IMR-90 (cell line): ENCODE measurements at regions not wholly inside any gene's neighbourhood (a gene's known extent, or its start where the extent isn't known, plus 50 kb on each side); places are given as distances from the start of the nearest gene placed in this dataset.

ENCODE experiments used
- ATAC-seq: fragments of 200-7000 bp; cut with Tn5 transposase; 2 replicates; pipeline ENCODE4 v1.9.1; 2020; ENCODE audit warnings: low read depth, mild to moderate bottlenecking, moderate library complexity
- BruUV-seq: library from RNA; stranded (reverse); fragments of 400-500 nt; replicated peaks from 2 replicates; lab custom pipeline; 2021; lab: Mats Ljungman, UMichigan
- CTCF ChIA-PET: fragments of 300-600 bp; formaldehyde crosslinking; extraction: SDS; loops from one replicate; lab custom pipeline; 2021; ENCODE audit warnings: antibody characterized with exemption; lab: Yijun Ruan, JAX
- POLR2A ChIA-PET: fragments of 300-600 bp; sonication (Branson Sonifier 250); formaldehyde crosslinking; loops from one replicate; lab custom pipeline; 2022; ENCODE audit warnings: antibody characterized with exemption; ENCODE audit not compliant: unreplicated experiment; lab: Charles Lee
- DNase-seq: peaks from one replicate; pipeline ENCODE4 v3.0.0; 2013
- H2AFZ ChIP-seq: replicated peaks from 2 replicates; pipeline ENCODE3; 2013; ENCODE audit warnings: low read length, mild to moderate bottlenecking; ENCODE audit not compliant: poor library complexity
- H2AK5ac ChIP-seq: 2 replicates; pipeline ENCODE4 v1.6.1; 2013; ENCODE audit warnings: low read depth, low read length, inconsistent platforms
- H2AK9ac ChIP-seq: replicated peaks from 2 replicates; pipeline ENCODE3; 2013; ENCODE audit warnings: mild to moderate bottlenecking, low read depth, low read length, moderate library complexity; ENCODE audit not compliant: poor library complexity
- H2BK120ac ChIP-seq: 2 replicates; pipeline ENCODE4 v1.6.1; 2013; ENCODE audit warnings: low read depth, low read length, inconsistent platforms
- H2BK15ac ChIP-seq: 3 replicates; pipeline ENCODE4 v1.6.1; 2013; ENCODE audit warnings: low read depth, low read length, inconsistent platforms
- H2BK20ac ChIP-seq: 2 replicates; pipeline ENCODE4 v1.6.1; 2013; ENCODE audit warnings: low read depth, mild to moderate bottlenecking, inconsistent platforms, low read length, moderate library complexity
- H2BK5ac ChIP-seq: 2 replicates; pipeline ENCODE4 v1.6.1; 2013; ENCODE audit warnings: mild to moderate bottlenecking, low read depth, low read length, inconsistent platforms; ENCODE audit not compliant: poor library complexity, severe bottlenecking
- H3K14ac ChIP-seq: replicated peaks from 2 replicates; pipeline ENCODE4 v1.6.1; 2013; ENCODE audit warnings: low read depth, low read length, inconsistent platforms
- H3K18ac ChIP-seq: 2 replicates; pipeline ENCODE4 v1.6.1; 2013; ENCODE audit warnings: low read depth, low read length, control low read depth
- H3K23ac ChIP-seq: 2 replicates; pipeline ENCODE4 v1.6.1; 2013; ENCODE audit warnings: low read depth, low read length, inconsistent platforms
- H3K27ac ChIP-seq: 2 replicates; pipeline ENCODE4 v1.5.1; 2013; ENCODE audit warnings: mild to moderate bottlenecking, control low read depth, low read length; ENCODE audit not compliant: insufficient read depth
- H3K27me3 ChIP-seq: 2 replicates; pipeline ENCODE4 v1.6.1; 2013; ENCODE audit warnings: low read length; ENCODE audit not compliant: control insufficient read depth, insufficient read depth
- H3K36me3 ChIP-seq: 2 replicates; pipeline ENCODE4 v1.6.1; 2013; ENCODE audit warnings: low read length, mixed read lengths; ENCODE audit not compliant: control insufficient read depth, insufficient read depth
- H3K4ac ChIP-seq: 2 replicates; pipeline ENCODE4 v1.6.1; 2013; ENCODE audit warnings: low read depth, low read length, inconsistent platforms
- H3K4me1 ChIP-seq: 2 replicates; pipeline ENCODE4 v1.6.1; 2013; ENCODE audit warnings: low read length, mixed read lengths; ENCODE audit not compliant: control insufficient read depth, insufficient read depth
- H3K4me2 ChIP-seq: 2 replicates; pipeline ENCODE4 v1.6.1; 2013; ENCODE audit warnings: low read depth, mild to moderate bottlenecking, control low read depth, low read length, moderate library complexity
- H3K4me3 ChIP-seq: 2 replicates; pipeline ENCODE4 v1.5.1; 2013; ENCODE audit warnings: low read depth, mild to moderate bottlenecking, control low read depth, low read length, moderate library complexity; ENCODE audit not compliant: insufficient read depth
- H3K56ac ChIP-seq: 2 replicates; pipeline ENCODE4 v1.6.1; 2013; ENCODE audit warnings: low read length, inconsistent platforms; ENCODE audit not compliant: insufficient read depth; ENCODE audit errors: extremely low read depth
- H3K79me1 ChIP-seq, 2 experiments: 2 replicates each; pipeline ENCODE4 v1.6.1; 2013; ENCODE audit warnings: low read length in 2 of 2, inconsistent platforms in 1 of 2, low read depth in 1 of 2
- H3K9ac ChIP-seq: 2 replicates; pipeline ENCODE4 v1.6.1; 2013; ENCODE audit warnings: low read depth, low read length, control low read depth
- H3K9me1 ChIP-seq: 2 replicates; pipeline ENCODE4 v1.6.1; 2013; ENCODE audit warnings: low read length, inconsistent platforms; ENCODE audit not compliant: insufficient read depth
- H3K9me3 ChIP-seq: 2 replicates; pipeline ENCODE4 v1.6.1; 2013; ENCODE audit warnings: low read length; ENCODE audit not compliant: control insufficient read depth, insufficient read depth
- H4K20me1 ChIP-seq: 2 replicates; pipeline ENCODE4 v1.6.1; 2013; ENCODE audit warnings: low read length, inconsistent platforms; ENCODE audit not compliant: insufficient read depth
- H4K5ac ChIP-seq: 2 replicates; pipeline ENCODE4 v1.6.1; 2013; ENCODE audit warnings: mild to moderate bottlenecking, low read depth, low read length, control low read depth
- H4K8ac ChIP-seq, 2 experiments: 2 replicates each; pipeline ENCODE4 v1.6.1; 2013; ENCODE audit warnings: low read depth in 2 of 2, low read length in 2 of 2, control low read depth in 1 of 2, inconsistent platforms in 1 of 2
- H4K91ac ChIP-seq: 2 replicates; pipeline ENCODE4 v1.6.1; 2013; ENCODE audit warnings: low read depth, low read length, inconsistent platforms; ENCODE audit not compliant: insufficient read depth
- BHLHE40 ChIP-seq: fragments of 150-350 bp; IDR thresholded peaks from 2 replicates; pipeline ENCODE4 v1.6.1; 2016; ENCODE audit warnings: mild to moderate bottlenecking, low read depth, low read length
- CEBPB ChIP-seq: IDR thresholded peaks from 2 replicates; pipeline ENCODE4 v1.6.1; 2012; ENCODE audit warnings: low read depth, low read length, improper control_type of control experiment
- CHD1 ChIP-seq: IDR thresholded peaks from 2 replicates; pipeline ENCODE4 v1.6.1; 2012; ENCODE audit warnings: low read depth, low read length, improper control_type of control experiment
- CTCF ChIP-seq: conservative IDR thresholded peaks from 2 replicates; pipeline ENCODE4 v1.5.1; 2012; ENCODE audit warnings: mild to moderate bottlenecking, low read depth, low read length, improper control_type of control experiment
- ELK1 ChIP-seq: fragments of 150-350 bp; IDR thresholded peaks from 2 replicates; pipeline ENCODE4 v1.6.1; 2016; ENCODE audit warnings: low read depth, mild to moderate bottlenecking, low read length, moderate library complexity, borderline replicate concordance
- FOS ChIP-seq: fragments of 150-350 bp; IDR thresholded peaks from 2 replicates; pipeline ENCODE4 v1.6.1; 2016; ENCODE audit warnings: low read depth, low read length
- MAFK ChIP-seq: IDR thresholded peaks from 2 replicates; pipeline ENCODE4 v1.6.1; 2012; ENCODE audit warnings: low read depth, low read length, improper control_type of control experiment
- MAZ ChIP-seq: IDR thresholded peaks from 2 replicates; pipeline ENCODE4 v1.6.1; 2012; ENCODE audit warnings: low read depth, mild to moderate bottlenecking, low read length, improper control_type of control experiment, moderate library complexity, borderline replicate concordance
- MXI1 ChIP-seq: IDR thresholded peaks from 2 replicates; pipeline ENCODE4 v1.6.1; 2012; ENCODE audit warnings: low read depth, mild to moderate bottlenecking, low read length, moderate library complexity, borderline replicate concordance
- NFE2L2 ChIP-seq: fragments of 150-350 bp; IDR thresholded peaks from 2 replicates; pipeline ENCODE4 v1.6.1; 2016; ENCODE audit warnings: low read depth, mild to moderate bottlenecking, low read length
- POLR2A ChIP-seq: IDR thresholded peaks from 2 replicates; pipeline ENCODE4 v1.6.1; 2012; ENCODE audit warnings: mild to moderate bottlenecking, low read depth, low read length
- RAD21 ChIP-seq: IDR thresholded peaks from 2 replicates; pipeline ENCODE4 v1.6.1; 2012; ENCODE audit warnings: low read length, improper control_type of control experiment
- RCOR1 ChIP-seq: IDR thresholded peaks from 2 replicates; pipeline ENCODE4 v1.6.1; 2012; ENCODE audit warnings: mild to moderate bottlenecking, low read length, improper control_type of control experiment; ENCODE audit not compliant: insufficient replicate concordance
- RFX5 ChIP-seq: IDR thresholded peaks from 2 replicates; pipeline ENCODE4 v1.8.0; 2012; ENCODE audit warnings: low read depth, mild to moderate bottlenecking, low read length, moderate library complexity
- SMC3 ChIP-seq: fragments of 150-350 bp; IDR thresholded peaks from 2 replicates; pipeline ENCODE4 v1.6.1; 2016; ENCODE audit warnings: low read depth, mild to moderate bottlenecking, antibody characterized with exemption, low read length, moderate library complexity
- USF2 ChIP-seq: fragments of 150-350 bp; IDR thresholded peaks from 2 replicates; pipeline ENCODE4 v1.6.1; 2017; ENCODE audit warnings: mild to moderate bottlenecking, antibody characterized with exemption, low read length, low read depth
- WGBS, 2 experiments: methylation state at CpG; one replicate each; pipeline versions ENCODE4 v1.1.5 to v1.1.7; 2013; ENCODE audit warnings: missing lambda C conversion rate in 2 of 2; ENCODE audit not compliant: insufficient read length in 1 of 2; ENCODE audit errors: extremely low coverage in 2 of 2; 5-methylcytosine and 5-hydroxymethylcytosine counted together
- dilution Hi-C: fragments of 300-500 bp; cut with HindIII; formaldehyde crosslinking; loops from one replicate; pipeline ENCODE4 v1.14.3; 2018; ENCODE audit warnings: low sequenced_read_pairs; ENCODE audit not compliant: unreplicated experiment
- in situ Hi-C: fragments of 300-500 bp; cut with MboI; formaldehyde crosslinking; loops from 3 replicates; pipeline ENCODE4 v1.14.3; 2019; ENCODE audit warnings: low sequenced_read_pairs, inconsistent platforms, mixed read lengths
- intact Hi-C: fragments of 100-400 bp; cut with micrococcal nuclease; formaldehyde crosslinking; loops from 2 replicates; pipeline ENCODE4 v1.10.0; 2022

GRCh38 chr2:53210538-53210937 is 557.1 kb upstream of the CHAC2 start:
- ATAC-seq (no peak), DNase-seq (no peak)
- Histone ChIP-seq H3K9ac (no peak overlapping the region), H3K9me3 (no peaks in the 10 kb centered on the region), H4K5ac (no peak overlapping the region), H3K23ac (no peak overlapping the region), H3K14ac (no peak overlapping the region), H3K79me1 (no peaks in the 10 kb centered on the region), H4K20me1 (no peaks in the 10 kb centered on the region), H3K56ac (no peak overlapping the region), H2AFZ (no peak overlapping the region), H3K4me3 (no peak overlapping the region), H3K4me2 (no peak overlapping the region), H2BK120ac (no peak overlapping the region), H3K27me3 (no peaks in the 10 kb centered on the region), H3K36me3 (no peaks in the 10 kb centered on the region), H2BK20ac (no peak overlapping the region), H3K27ac (no peak overlapping the region), H2BK15ac (no peak overlapping the region), H2AK9ac (no peak overlapping the region), H3K18ac (no peak overlapping the region), H3K4me1 (no peaks in the 10 kb centered on the region), H3K9me1 (no peaks in the 10 kb centered on the region), H4K91ac (no peak overlapping the region), H2AK5ac (no peak overlapping the region), H4K8ac (no peak overlapping the region), H2BK5ac (no peak overlapping the region), H3K4ac (no peak overlapping the region)
- ChIA-PET POLR2A (no interaction called here), CTCF (interaction anchor here (0.6 to 1.0 kb wide), 2 partner anchors 192 to 298 kb away, joined by 3 to 4 read pairs; no protein-coding TSS in a partner anchor)
- dilution Hi-C loops (no loop called here), in situ Hi-C loops (no loop called here), intact Hi-C loops (no loop called here)
- no CpG with 5 or more reads among the region's 3 CpGs for WGBS, 2 experiments
- TF ChIP-seq ELK1 (no peak), RFX5 (no peak), FOS (no peak), MAFK (no peak), CEBPB (no peak), CTCF (no peak), POLR2A (no peak), MXI1 (no peak), BHLHE40 (no peak), NFE2L2 (no peak), RAD21 (no peak), CHD1 (no peak), SMC3 (no peak), RCOR1 (no peak), USF2 (no peak), MAZ (no peak)
- BruUV-seq: no TSS peak
